HEK293 (cell line): ENCODE measurements at regions not wholly inside any gene's neighbourhood (a gene's known extent, or its start where the extent isn't known, plus 50 kb on each side); places are given as distances from the start of the nearest gene placed in this dataset.

Source experiments
- CTCF ChIA-PET: fragments of 350-600 bp; formaldehyde crosslinking; extraction: SDS; loops from one replicate; lab custom pipeline; 2021; ENCODE audit warnings: antibody characterized with exemption; lab: Yijun Ruan, JAX
- POLR2A ChIA-PET: fragments of 300-600 bp; formaldehyde crosslinking; extraction: SDS; loops from one replicate; lab custom pipeline; 2020; ENCODE audit warnings: antibody characterized with exemption, inconsistent platforms; lab: Yijun Ruan, JAX
- H3K27ac ChIP-seq: fragments of 200-500 bp; sonication (Bioruptor generic); 2 replicates; pipeline ENCODE4 v1.5.1; 2014; ENCODE audit warnings: low read depth, low read length, control low read depth, inconsistent platforms; ENCODE audit errors: extremely low read depth
- H3K36me3 ChIP-seq, 2 experiments: fragments of 200-500 bp in 1 of 2; sonication (Bioruptor generic) in 1 of 2; 1 replicate in 1 of 2; 2 replicates in 1 of 2; pipeline ENCODE4 v1.5.1; 2014 to 2017; ENCODE audit warnings: inconsistent platforms in 2 of 2, low read length in 2 of 2; ENCODE audit not compliant: control insufficient read depth in 2 of 2, insufficient read depth in 1 of 2
- H3K4me1 ChIP-seq: fragments of 200-500 bp; sonication (Bioruptor generic); 2 replicates; pipeline ENCODE4 v1.5.1; 2014; ENCODE audit warnings: mild to moderate bottlenecking, low read length, inconsistent platforms; ENCODE audit not compliant: control insufficient read depth, insufficient read depth
- H3K4me3 ChIP-seq: 2 replicates; pipeline ENCODE4 v1.5.1; 2011; ENCODE audit warnings: low read depth, mild to moderate bottlenecking, control low read depth, low read length, moderate library complexity
- H3K9me3 ChIP-seq: fragments of 200-500 bp; sonication (Bioruptor generic); 2 replicates; pipeline ENCODE4 v1.5.1; 2014; ENCODE audit warnings: low read depth, low read length, inconsistent platforms; ENCODE audit not compliant: control insufficient read depth, insufficient read depth
- BCL11B ChIP-seq: fragments of 450-650 bp; formaldehyde crosslinking; IDR thresholded peaks from 2 replicates; pipeline ENCODE4 v1.5.1; 2016; ENCODE audit warnings: low read depth, missing biosample characterization, missing genetic modification characterization
- GLI2 ChIP-seq: fragments of 450-650 bp; formaldehyde crosslinking; IDR thresholded peaks from 2 replicates; pipeline ENCODE4; 2017; ENCODE audit warnings: missing biosample characterization, missing genetic modification characterization, low read depth, borderline replicate concordance
- HOXA7 ChIP-seq: sonication (generic); formaldehyde crosslinking; IDR thresholded peaks from 2 replicates; pipeline ENCODE4 v1.8.1; 2022; ENCODE audit warnings: missing genetic modification reagents, borderline replicate concordance
- IKZF3 ChIP-seq: fragments of 450-650 bp; IDR thresholded peaks from 2 replicates; pipeline ENCODE4 v1.5.0; 2018; ENCODE audit warnings: missing biosample characterization, mild to moderate bottlenecking, missing genetic modification characterization, moderate library complexity
- KLF1 ChIP-seq: fragments of 450-650 bp; formaldehyde crosslinking; IDR thresholded peaks from 2 replicates; pipeline ENCODE4 v1.5.1; 2016; ENCODE audit warnings: missing biosample characterization, missing genetic modification characterization
- ZBTB26 ChIP-seq: fragments of 450-650 bp; formaldehyde crosslinking; optimal IDR thresholded peaks from 2 replicates; pipeline ENCODE3; 2016; ENCODE audit warnings: missing biosample characterization, mild to moderate bottlenecking, missing genetic modification characterization
- ZBTB49 ChIP-seq: fragments of 450-650 bp; formaldehyde crosslinking; IDR thresholded peaks from 2 replicates; pipeline ENCODE4 v1.5.1; 2016; ENCODE audit warnings: missing biosample characterization, missing genetic modification characterization, low read depth
- ZNF112 ChIP-seq: fragments of 450-650 bp; formaldehyde crosslinking; IDR thresholded peaks from 2 replicates; pipeline ENCODE4 v1.5.0; 2017; ENCODE audit warnings: missing biosample characterization, missing genetic modification characterization
- ZNF140 ChIP-seq: fragments of 450-650 bp; formaldehyde crosslinking; IDR thresholded peaks from 2 replicates; pipeline ENCODE4 v1.5.1; 2016; ENCODE audit warnings: missing biosample characterization, missing genetic modification characterization
- ZNF202 ChIP-seq: fragments of 450-650 bp; formaldehyde crosslinking; IDR thresholded peaks from 2 replicates; pipeline ENCODE4 v1.5.1; 2016; ENCODE audit warnings: missing biosample characterization, missing genetic modification characterization, borderline replicate concordance
- ZNF26 ChIP-seq: fragments of 450-650 bp; formaldehyde crosslinking; IDR thresholded peaks from 2 replicates; pipeline ENCODE4 v1.5.1; 2016; ENCODE audit warnings: missing biosample characterization, missing genetic modification characterization
- ZNF266 ChIP-seq: fragments of 450-650 bp; formaldehyde crosslinking; IDR thresholded peaks from 2 replicates; pipeline ENCODE4 v1.5.1; 2016; ENCODE audit warnings: missing biosample characterization, missing genetic modification characterization, low read depth
- ZNF292 ChIP-seq: fragments of 450-650 bp; formaldehyde crosslinking; IDR thresholded peaks from 2 replicates; pipeline ENCODE4 v1.5.1; 2016; ENCODE audit warnings: low read depth, missing biosample characterization, missing genetic modification characterization, borderline replicate concordance
- ZNF311 ChIP-seq: fragments of 450-650 bp; formaldehyde crosslinking; IDR thresholded peaks from 2 replicates; pipeline ENCODE4 v1.5.1; 2017; ENCODE audit warnings: missing biosample characterization, missing genetic modification characterization, borderline replicate concordance
- ZNF335 ChIP-seq: fragments of 450-650 bp; formaldehyde crosslinking; conservative IDR thresholded peaks from 2 replicates; pipeline ENCODE4 v1.5.1; 2016; ENCODE audit warnings: missing biosample characterization, missing genetic modification characterization
- ZNF398 ChIP-seq: fragments of 450-650 bp; formaldehyde crosslinking; IDR thresholded peaks from 2 replicates; pipeline ENCODE4 v1.5.1; 2017; ENCODE audit warnings: missing biosample characterization, missing genetic modification characterization
- ZNF514 ChIP-seq: fragments of 450-650 bp; formaldehyde crosslinking; IDR thresholded peaks from 2 replicates; pipeline ENCODE4 v1.5.1; 2016; ENCODE audit warnings: missing biosample characterization, missing genetic modification characterization
- ZNF549 ChIP-seq: fragments of 450-650 bp; IDR thresholded peaks from 2 replicates; pipeline ENCODE4 v1.5.1; 2018; ENCODE audit warnings: missing biosample characterization, missing genetic modification characterization, mild to moderate bottlenecking, inconsistent platforms, moderate library complexity
- ZNF580 ChIP-seq: fragments of 450-650 bp; formaldehyde crosslinking; IDR thresholded peaks from 2 replicates; pipeline ENCODE4 v1.5.1; 2016; ENCODE audit warnings: missing biosample characterization, missing genetic modification characterization
- ZNF623 ChIP-seq: fragments of 450-650 bp; formaldehyde crosslinking; IDR thresholded peaks from 2 replicates; pipeline ENCODE4 v1.5.1; 2016; ENCODE audit warnings: missing biosample characterization, missing genetic modification characterization
- ZNF670 ChIP-seq: fragments of 450-650 bp; formaldehyde crosslinking; IDR thresholded peaks from 2 replicates; pipeline ENCODE4 v1.5.1; 2016; ENCODE audit warnings: missing biosample characterization, missing genetic modification characterization, low read depth
- ZNF677 ChIP-seq: fragments of 450-650 bp; IDR thresholded peaks from 2 replicates; pipeline ENCODE4 v1.5.0; 2018; ENCODE audit warnings: missing biosample characterization, mild to moderate bottlenecking, missing genetic modification characterization, moderate library complexity
- ZNF704 ChIP-seq: fragments of 450-650 bp; formaldehyde crosslinking; IDR thresholded peaks from 2 replicates; pipeline ENCODE4 v1.5.1; 2016; ENCODE audit warnings: missing biosample characterization, missing genetic modification characterization
- ZNF707 ChIP-seq: fragments of 450-650 bp; formaldehyde crosslinking; IDR thresholded peaks from 2 replicates; pipeline ENCODE4 v1.5.1; 2016; ENCODE audit warnings: missing biosample characterization, missing genetic modification characterization

- Histone ChIP-seq H3K9me3 (no peaks in the 10 kb centered on the region), H3K4me3 (no peak overlapping the region), H3K27ac (no peak overlapping the region), H3K36me3 (no peaks in the 10 kb centered on the region), H3K4me1 (no peaks in the 10 kb centered on the region)
- CTCF ChIA-PET, result no interaction called here
- TF ChIP-seq ZNF677, result no peak
- no peak for TF ChIP-seq HOXA7 (CRISPR knock-in tag)
- no peak for TF ChIP-seq ZNF670 (tag by site-specific recombination)
- TF ChIP-seq GLI2 (tag by site-specific recombination), result no peak
- TF ChIP-seq ZNF707 (tag by site-specific recombination), result no peak
- TF ChIP-seq ZNF266 (tag by site-specific recombination), result no peak
- TF ChIP-seq ZNF580 (tag by site-specific recombination), result no peak
- TF ChIP-seq ZBTB49, result no peak
- no peak for TF ChIP-seq KLF1 (tag by site-specific recombination)
- no peak for TF ChIP-seq ZNF311 (tag by site-specific recombination)
- TF ChIP-seq ZNF112 (tag by site-specific recombination), result no peak
- POLR2A ChIA-PET, result no interaction called here
These were observed 203.2 kb upstream of the PPP2R2D start for GRCh38 chr10:131697476-131698128.

- H3K9me3 ChIP-seq, result no peaks in the 10 kb centered on the region
- H3K36me3 ChIP-seq, result no peaks in the 10 kb centered on the region
- H3K4me1 ChIP-seq, result no peaks in the 10 kb centered on the region
- H3K27ac ChIP-seq, result no peak overlapping the region
- no peak for TF ChIP-seq IKZF3 (tag by site-specific recombination)
- no peak for TF ChIP-seq ZNF292 (tag by site-specific recombination)
- TF ChIP-seq ZNF549 (tag by site-specific recombination), result no peak
- no peak for TF ChIP-seq ZBTB26 (tag by site-specific recombination)
- POLR2A ChIA-PET, result no interaction called here
- H3K4me3 ChIP-seq, result no peak overlapping the region
- CTCF ChIA-PET, result no interaction called here
These were observed 202.6 kb upstream of the PPP2R2D start for GRCh38 chr10:131698232-131698631.

- no peaks in the 10 kb centered on the region for H3K9me3 ChIP-seq
- no peaks in the 10 kb centered on the region for H3K36me3 ChIP-seq
- CTCF ChIA-PET, result no interaction called here
- H3K4me3 ChIP-seq, result no peak overlapping the region
- H3K27ac ChIP-seq, result no peak overlapping the region
- POLR2A ChIA-PET, result no interaction called here
- H3K4me1 ChIP-seq, result no peaks in the 10 kb centered on the region
- TF ChIP-seq ZNF398 (tag by site-specific recombination) (no peak), ZNF26 (tag by site-specific recombination) (no peak), ZNF514 (no peak), ZNF140 (tag by site-specific recombination) (no peak), ZNF704 (tag by site-specific recombination) (no peak), ZNF335 (tag by site-specific recombination) (no peak), BCL11B (tag by site-specific recombination) (no peak), ZNF202 (tag by site-specific recombination) (no peak), ZNF623 (tag by site-specific recombination) (no peak)
These were observed 201.8 kb upstream of the PPP2R2D start for GRCh38 chr10:131698986-131699385.
